ENCODE measurements at regions not wholly inside any gene's neighbourhood (a gene's known extent, or its start where the extent isn't known, plus 50 kb on each side); places are given as distances from the start of the nearest gene placed in this dataset.
"Not testable (repeated sequence)": the region's sequence is repeated elsewhere in the genome, so short reads cannot be mapped to it uniquely, and the experiment has no call there.

GRCh38 chr12:63404611-63405010 lies 253.6 kb upstream of the AVPR1A start:
- DNase-seq = no peak

GRCh38 chr12:63403256-63403655 lies 252.3 kb upstream of the AVPR1A start:
- DNase-seq = no peak

DNA sequence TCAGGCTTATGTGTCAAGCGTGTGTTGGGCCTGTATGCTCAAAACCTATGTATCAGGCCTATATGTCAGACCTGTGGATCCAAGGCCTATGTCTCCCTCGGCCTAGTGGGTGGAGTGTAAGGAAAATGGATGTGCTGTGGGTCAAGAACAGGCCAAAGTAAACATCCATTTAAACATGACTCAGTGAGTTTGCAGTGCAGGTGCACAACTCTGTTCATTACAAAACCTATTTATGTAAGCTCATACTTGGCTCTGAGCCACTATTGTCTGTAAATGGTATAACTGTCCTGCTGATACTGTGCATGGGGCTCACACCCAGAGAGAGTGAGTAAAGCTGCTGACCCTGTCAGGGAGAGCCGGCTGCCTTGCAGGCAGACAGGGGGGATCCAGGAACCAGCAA lies 249.7 kb upstream of the AVPR1A start:
- DNase-seq = no peak

DNA sequence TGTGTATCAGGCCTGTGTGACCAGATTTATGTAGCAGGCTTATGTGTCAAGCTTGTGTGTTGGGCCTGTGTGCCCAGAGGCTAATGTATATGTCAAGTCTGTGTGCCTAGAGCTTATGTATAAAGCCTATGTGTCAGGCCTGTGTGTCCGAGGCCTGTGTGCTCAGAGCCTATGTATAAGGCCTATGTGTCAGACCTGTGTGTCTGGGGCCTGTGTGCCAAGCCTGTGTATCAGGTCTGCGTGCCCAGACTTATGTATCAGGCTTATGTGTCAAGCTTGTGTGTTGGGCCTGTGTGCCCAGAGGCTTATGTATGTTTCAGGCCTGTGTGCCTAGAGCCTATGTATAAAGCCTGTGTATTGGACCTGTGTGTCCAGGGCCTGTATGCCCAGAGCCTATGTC lies 249.3 kb upstream of the AVPR1A start:
- no peak for DNase-seq

GRCh38 chr12:63397807-63398206 lies 246.8 kb upstream of the AVPR1A start:
- DNase-seq = no peak

- DNase-seq = no peak
Observed at GRCh38 chr12:63396135-63396534, 245.1 kb upstream of the AVPR1A start.

DNA sequence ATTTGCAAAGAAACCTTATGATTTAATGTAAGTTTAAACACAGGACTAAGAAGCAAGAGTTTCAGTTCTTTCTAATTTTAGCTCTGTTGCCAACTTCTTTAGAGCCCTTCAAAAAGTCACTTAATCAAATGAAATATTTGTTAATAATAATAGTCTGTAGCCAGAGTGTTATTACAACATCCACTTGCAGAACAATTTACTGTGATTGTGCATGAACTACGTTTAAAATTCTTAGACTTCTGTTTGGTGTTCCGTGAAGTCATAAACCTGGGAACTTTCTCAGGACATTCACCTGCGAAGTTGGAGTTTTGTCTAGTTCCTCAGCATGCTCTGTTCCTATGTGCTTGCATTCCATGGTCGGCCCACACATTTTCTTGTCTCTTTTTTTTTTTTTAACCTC lies 244.0 kb upstream of the AVPR1A start:
- DNase-seq = no peak

DNA sequence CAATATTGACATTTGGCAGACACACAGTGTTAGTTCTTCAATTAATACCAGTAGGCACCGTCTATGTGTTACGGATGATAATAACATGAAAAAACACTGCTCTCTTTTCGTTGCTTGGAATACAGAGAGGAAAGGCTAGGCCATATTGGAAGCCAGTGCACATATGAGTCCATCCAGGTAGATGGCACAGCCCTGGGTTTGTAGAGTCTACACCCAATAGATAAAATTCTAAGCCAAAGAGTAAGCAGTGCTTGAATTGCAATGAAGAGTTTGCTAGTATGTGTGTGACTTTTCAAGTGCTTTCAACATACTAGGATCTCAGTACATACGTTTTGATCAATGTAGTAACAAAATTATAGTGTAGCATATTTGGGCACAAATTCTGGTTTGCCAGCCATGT lies 243.3 kb upstream of the AVPR1A start:
- no peak for DNase-seq

- DNase-seq = no peak
Observed at GRCh38 chr12:63389211-63389610, 238.2 kb upstream of the AVPR1A start.

DNA sequence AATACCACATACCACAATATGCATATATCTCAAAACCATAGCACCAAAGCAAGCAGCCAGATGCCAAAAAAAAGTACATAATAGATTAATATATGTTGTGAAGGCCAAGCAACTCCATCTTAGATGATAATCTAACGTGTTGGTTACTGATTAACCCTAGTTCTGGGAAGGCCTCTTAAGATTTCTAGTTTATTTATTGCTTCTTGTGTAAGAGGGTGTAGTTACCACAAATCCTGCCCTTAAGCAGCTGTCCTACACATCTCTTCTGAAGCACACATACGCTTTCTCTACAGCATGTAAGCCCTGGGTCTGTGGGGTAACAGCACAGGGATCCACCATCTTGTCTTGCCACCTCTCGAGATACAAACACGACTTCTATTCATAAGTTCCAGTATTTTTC lies 236.8 kb upstream of the AVPR1A start:
- no peak for DNase-seq

DNA sequence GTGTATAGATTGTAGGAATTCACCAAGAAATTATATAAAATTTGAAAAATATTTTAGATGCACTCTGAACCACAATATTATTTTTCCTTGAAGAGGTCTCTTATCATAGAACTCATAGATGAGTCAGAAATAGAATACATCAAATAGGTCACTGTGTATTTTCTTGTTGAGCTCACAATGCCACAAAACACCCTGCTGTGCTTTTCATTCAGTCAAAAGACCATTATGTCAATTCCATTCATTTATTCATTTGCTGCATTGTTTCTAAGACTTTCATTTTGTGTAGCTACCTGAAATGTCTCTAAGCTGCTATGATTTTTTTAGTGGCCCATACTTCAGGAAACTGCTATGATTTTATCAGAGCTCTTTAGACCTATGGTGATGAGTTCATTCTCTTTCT lies 231.9 kb upstream of the AVPR1A start:
- DNase-seq = no peak

DNA sequence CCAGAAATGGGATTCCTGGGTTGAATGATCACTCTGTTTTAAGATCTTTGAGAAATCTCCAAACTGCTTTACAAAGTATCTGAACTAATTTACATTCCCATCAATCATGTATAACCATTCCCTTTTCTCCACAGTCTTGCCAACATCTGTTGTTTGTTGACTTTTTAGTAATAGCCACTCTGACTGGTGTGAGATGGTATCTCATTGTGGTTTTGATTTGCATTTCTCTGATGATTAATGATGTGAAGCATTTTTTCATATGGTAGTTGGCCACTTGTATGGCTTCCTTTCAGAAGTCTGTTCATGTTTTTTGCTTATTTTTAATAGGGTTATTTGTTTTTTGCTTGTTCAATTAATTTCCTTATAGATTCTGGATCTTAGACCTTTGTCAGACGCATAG lies 211.8 kb upstream of the AVPR1A start:
- DNase-seq = no peak

GRCh38 chr12:63362166-63362565 lies 211.2 kb upstream of the AVPR1A start:
- no peak for DNase-seq

DNA sequence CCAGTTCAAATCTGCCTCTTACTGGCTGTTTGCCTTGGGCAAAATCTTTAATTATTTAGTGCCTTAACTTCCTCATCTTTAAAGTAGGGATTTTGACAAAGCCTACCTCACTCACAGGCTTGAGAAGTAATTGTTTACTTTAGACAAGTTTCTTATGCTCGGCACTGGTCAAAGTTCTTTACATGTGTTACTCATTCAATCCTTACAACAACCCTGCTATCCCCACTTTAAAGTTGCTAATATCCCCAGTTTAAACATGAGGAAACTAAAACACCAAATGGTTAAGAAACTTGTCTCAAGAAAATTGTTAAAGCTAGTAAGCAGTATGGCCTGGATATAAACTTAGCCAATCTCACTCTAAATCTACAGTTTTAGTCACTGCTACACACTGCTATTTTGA lies 204.0 kb upstream of the AVPR1A start:
- DNase-seq = no peak

DNA sequence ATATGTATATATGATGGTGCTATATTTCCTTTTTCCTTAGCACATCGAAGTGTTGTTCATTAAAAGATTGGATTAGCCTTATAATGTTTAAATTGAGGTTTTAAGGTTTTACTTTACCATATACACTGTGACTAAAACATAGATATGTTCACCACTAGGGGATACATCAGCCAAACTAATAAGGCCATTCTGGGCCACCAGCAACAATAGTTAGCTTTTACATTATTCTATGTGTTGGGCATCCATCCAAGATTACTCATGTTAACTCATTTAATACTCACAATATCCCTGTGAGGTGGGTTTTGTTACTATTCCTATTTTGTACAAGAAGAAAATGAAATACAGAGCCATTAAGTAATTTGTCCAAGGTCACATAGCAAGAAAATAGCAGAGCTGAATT lies 202.6 kb upstream of the AVPR1A start:
- DNase-seq = no peak

GRCh38 chr12:63351370-63351769 lies 200.4 kb upstream of the AVPR1A start:
- DNase-seq = no peak

DNA sequence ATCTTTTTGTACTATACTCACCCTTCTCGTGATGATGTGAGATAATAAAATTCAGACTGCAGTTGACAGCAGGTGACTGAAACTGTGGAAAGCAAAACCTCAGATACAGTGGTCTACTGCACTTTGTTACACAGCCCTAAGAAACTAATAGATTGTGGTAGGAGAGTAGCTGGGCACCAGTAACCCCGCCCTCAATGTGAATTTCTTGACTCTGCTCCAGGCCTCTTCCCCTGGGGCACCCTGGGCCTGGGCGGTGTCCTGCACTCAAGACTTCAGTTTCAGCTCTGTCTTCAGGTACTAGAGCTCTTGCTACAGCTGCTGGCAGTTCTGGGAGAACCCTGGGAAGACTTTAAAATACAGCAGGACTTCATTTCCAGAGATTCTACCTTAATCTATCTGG lies 197.6 kb upstream of the AVPR1A start:
- DNase-seq = no peak

- not testable (repeated sequence) for DNase-seq
Observed at GRCh38 chr12:63337158-63337557, 186.2 kb upstream of the AVPR1A start.

DNA sequence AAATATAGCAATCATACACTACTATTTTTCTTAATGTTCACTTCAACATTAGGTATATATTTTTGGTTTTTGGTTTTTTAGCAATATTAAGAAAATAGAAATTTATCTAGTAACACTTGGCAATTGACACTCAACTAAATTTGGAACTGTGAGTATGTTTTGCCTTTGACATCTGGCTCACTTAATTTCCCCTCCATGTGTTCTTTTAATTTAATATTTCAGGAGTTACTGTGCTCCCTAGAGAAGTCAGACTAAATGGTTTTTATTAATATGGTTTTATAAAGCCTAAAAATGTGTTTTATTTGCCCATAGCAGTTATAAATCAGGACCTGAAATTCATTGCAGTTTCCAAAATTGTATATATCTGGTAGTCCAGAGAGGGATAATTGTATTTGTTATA lies 175.3 kb upstream of the AVPR1A start:
- no peak for DNase-seq

DNA sequence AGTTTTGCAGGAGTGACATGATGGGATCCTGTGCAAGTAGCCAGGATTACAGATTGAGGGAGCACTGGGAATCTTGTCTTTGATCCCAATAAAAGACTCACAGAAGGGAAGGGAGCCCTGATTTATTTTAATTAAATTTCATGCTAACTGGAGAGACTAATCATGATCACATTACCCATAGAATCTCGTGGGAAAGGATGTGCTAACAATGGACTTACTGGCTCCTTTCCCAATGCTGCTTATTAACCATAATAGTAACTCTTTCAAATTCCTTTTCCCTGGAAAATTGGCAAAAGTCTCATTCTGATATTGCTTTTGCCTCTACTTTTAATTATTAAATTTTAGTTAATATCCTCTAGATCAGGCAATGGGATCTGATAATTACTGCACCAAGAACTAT lies 174.8 kb upstream of the AVPR1A start:
- no peak for DNase-seq

DNA sequence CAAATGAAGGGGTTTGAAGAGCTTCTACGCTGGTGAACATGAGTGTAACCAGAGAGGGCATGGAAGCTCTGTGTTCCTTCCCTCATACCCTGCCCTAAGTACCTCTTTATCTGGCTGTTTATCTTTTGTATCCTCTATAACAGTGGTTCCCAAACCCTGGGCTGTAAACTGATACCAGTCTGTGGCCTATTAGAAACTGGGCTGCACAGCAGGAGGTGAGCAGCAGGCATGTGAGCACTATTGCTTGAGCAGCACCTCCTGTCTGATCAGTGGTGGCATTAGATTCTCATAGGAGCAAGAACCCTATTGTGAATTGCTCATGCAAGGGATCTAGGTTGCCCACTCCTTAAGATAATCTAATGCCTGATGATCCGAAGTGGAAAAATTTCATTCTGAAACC lies 172.9 kb upstream of the AVPR1A start:
- no peak for DNase-seq

- no peak for DNase-seq
Observed at GRCh38 chr12:63321373-63321772, 170.4 kb upstream of the AVPR1A start.

DNA sequence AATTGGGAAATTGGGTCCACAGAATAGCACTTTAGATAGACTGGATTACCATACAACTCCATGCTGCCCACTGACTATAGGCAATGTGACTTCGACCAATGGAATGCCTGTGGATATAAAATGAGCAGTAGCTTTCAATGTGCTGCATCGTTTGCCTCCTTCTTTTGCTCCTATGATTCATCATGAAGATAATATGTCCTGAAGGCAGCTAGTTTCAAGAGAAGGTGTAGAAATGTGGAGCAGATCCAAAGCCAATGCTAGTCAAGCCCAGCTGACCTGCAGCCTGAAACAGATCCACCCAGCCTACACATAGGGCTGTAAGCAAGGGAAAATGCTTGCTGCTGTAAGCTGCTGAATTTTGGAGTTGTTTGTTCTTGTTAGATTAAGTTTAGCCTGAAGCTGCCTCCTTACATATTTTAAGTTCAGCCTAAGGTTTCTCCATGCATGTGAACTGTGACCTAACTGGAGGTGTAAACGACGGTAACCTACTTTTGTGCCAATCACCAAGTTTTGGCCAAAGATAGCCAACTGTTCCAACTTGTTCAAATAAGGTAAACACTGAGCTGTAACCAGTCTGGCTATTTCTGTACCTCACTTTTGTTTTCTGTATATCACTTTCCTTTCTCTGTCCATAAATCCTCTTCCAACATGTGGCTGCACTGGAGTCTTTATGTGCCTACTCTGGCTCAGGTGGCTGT lies 169.1 kb upstream of the AVPR1A start:
- no peak for DNase-seq

- no peak for DNase-seq
Observed at GRCh38 chr12:63319386-63319785, 168.4 kb upstream of the AVPR1A start.

DNA sequence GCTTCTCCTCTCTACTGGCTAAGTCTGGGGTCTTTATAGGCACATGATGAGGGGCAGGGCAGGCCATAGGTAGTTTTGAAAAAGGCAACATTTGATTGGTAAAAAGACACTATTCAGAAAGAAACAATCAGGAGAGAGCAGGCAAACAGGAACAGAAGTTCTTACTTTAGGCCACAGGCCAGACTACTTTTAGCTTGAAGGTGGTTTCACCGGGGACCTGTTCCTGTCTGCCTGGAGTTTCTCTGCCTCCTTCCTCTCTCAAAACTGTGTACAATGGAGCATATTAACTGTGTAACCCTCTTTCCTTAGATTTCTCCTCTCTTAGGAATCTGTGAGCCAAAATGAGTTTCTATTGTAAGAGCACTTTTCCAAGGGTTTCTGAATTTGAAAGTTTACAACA lies 167.9 kb upstream of the AVPR1A start:
- DNase-seq = no peak

DNA sequence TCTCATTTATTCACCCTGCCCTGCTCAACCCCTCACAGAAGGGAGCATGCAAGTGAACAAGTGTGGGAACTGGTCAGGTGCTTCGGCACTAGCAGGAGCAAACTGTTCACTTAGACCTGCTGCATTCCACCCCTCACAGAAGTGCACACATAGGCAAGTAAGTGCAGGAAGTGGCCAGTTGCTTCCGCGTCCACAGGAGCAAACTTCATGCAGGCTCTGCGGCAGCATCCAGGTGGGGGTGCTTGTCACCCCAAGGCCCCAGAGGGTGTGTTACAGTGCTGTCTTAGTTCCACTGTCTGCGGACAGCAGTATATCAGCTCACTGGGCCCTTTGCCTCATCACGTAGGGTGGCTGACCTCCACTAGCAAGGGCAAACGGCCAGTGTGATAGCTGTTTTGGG lies 167.3 kb upstream of the AVPR1A start:
- DNase-seq = no peak

All from NCI-H1436 treated with DMSO at 0.1 percent for 48 hours (cell line).